NCI-H345 treated with DMSO at 0.1 percent for 48 hours (cell line): ENCODE measurements at regions not wholly inside any gene's neighbourhood (a gene's known extent, or its start where the extent isn't known, plus 50 kb on each side); places are given as distances from the start of the nearest gene placed in this dataset.
"Not testable (repeated sequence)": the region's sequence is repeated elsewhere in the genome, so short reads cannot be mapped to it uniquely, and the experiment has no call there.

Experiments
- DNase-seq: peaks from one replicate; lab custom pipeline; 2025; ENCODE audit not compliant: unreplicated experiment; lab: John Stamatoyannopoulos, UW

DNA sequence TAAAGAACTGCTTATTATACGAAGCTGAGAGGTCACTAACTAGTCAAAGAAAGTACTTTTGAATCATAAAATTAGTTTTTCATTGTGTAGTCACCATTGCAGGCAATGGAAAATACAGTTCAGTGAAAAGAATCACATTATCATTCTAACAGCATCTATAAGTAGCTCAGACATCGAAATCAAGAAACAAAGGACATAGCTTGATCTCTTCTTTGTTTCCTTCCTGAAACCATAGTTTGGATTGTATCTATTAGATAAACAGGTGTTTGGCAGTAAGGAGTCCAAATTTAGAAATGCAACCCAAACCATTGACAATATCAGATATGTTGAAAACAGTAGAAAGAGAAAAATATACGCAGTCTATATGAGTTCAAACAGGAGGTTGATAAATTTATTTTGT is 697.3 kb downstream of the TFAP2A start:
- no peak for DNase-seq

DNA sequence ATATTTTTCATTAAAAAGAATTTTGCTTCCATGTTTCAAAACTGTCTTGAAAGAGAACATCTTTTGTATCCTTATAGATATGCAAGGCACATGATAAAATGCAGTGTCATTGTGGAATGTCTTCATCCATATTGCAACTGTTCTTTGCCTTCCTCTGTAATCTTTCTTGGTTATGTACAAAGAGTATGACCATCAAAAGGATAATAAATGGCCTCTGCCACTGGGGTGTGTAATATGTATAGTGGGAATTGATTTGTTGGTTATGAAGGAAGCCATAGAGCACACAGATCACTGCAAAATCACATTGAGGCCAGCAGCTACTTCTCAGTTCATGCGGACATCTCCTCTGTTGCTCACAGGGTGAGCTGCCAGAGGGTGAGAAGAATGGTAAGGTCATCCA is 703.5 kb downstream of the TFAP2A start:
- DNase-seq, result no peak

DNA sequence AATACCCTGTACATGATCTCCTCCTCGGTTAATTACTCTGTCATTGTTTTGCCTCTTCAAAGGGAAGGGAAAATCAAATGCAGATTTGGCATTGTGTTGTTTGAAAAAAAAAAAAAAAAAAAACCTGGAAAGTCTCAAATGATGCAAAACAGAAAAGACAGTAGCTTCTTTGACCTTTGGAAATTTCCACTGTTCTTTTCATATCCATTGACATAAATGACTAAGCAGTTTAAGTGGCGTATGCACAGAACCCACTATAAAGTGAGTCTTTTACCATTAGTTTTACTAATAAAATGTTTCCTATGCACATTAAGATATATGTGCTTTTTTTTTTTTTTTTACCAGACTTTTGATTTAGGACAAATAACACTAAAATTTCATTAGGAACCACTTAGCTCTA is 704.3 kb downstream of the TFAP2A start:
- DNase-seq, result no peak

DNA sequence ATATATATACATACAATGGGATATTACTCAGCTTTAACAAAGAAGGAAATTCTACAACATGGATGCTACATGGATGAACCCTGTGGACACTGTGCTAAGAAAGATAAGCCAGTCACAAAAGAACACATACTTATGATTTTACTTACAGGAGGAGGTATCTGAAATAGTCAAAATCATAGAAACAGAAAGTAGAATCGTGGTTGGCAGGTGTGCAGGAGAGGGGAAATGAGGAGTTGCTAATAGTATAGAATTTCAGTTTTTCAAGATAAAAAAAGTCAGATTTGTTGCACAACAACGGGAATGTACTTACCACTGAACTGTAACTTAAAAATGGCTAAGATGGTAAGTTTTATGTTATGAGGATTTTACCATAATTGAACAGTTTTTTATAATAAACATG is 706.3 kb downstream of the TFAP2A start:
- DNase-seq, result no peak

DNA sequence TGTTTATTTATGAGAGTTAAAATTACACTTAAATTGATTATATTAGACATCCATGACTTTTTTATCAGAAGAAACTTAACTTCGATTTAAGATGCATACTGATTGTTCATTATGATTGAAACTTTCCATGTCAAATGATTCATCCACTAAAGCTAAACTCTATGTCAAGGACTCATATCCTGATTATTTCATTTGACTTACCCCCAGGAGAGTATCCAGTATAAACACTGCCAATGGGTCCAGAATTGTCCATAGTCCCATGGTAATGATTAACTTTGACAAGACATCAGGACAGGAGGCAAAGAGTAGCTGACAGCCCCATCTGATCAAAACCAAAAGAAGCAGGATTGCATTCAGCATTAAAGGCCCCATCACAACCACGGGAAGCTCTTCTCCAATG is 709.9 kb downstream of the TFAP2A start:
- no peak for DNase-seq

DNA sequence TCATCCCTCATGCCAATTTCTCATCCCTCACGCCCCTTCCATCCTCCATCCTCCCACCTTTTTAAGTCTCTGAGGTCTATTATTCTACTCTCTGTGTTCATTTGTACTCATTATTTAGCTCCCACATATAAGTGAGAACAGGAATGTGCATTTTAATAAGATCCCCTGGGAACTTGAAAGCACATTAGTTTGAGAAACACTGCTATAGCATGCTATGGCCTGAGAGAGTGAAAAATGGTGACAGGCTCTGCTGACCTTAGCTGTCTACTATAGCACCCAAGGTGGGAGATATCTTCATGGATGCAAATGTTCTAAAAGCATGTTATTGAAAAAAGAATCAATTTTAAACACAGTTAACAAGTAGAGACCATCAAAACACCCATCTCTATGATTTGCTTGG is 712.0 kb downstream of the TFAP2A start:
- DNase-seq, result no peak

DNA sequence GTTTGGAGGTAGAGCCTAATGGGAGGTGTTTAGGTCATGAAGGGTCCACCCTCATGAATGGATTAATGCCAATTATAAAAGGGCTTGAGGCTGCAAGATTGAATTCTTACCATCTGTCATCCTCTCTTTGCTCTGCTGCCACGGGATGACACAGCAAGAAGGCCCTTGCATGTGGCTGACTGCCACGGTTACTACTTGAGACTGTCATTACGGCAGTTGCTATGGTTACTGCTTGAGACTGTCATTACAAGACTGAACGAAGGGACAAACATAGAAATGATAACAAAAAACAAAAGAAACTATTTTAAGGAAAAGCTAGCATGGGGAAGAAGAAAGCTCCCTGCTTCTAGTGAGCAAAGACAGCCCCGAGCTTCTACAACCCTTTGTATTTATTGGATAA is 715.0 kb downstream of the TFAP2A start:
- DNase-seq, result no peak

DNA sequence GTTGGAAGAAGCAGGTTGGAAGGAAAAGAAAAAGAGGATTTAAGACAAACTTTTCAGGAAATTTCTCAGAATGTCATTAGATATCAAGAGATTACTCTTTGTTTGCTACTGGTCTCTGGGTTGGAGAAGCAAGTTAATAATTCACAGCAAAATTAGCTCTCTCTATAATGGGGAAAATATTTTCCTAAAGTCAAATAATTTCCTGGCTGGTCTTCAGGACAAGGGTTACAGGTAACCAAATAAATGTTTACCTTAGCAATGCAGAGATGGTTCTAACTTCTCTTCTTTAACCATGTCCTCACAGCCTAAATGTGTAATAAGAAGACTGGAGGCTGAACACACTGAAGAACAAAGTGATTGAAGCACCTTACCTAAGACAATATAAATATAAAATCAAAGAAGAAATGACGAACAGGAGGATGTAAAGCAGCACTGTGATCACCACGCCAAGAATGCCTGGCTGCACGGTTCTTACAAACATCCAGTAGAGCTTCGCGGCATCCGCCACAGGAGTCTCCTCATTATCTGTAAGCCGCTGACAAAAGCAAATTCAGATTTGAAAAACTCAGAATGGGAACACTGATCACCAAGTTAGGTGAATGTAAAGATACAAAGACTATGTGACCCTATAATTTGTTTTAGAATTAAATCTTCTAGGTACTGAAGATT is 717.5 kb downstream of the TFAP2A start:
- no peak for DNase-seq

DNA sequence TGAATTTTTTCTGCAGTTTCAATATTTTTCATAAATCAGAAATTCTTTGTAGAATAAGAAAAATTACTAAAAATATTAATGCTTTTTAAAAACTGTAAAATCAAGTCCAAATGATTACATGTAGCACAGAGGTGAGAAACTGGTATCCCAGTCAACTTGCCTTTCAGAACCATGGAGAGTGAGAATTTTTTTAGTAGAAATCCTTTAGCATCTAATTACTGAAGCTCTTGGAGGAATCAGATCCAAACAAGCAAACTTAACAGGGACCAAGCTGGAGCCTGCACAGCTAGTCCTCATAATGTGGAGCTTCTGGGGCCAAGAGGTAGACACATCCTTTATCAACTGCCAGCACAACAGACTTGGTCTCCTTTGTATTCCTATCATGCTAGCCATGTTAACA is 724.5 kb downstream of the TFAP2A start:
- no peak for DNase-seq

DNA sequence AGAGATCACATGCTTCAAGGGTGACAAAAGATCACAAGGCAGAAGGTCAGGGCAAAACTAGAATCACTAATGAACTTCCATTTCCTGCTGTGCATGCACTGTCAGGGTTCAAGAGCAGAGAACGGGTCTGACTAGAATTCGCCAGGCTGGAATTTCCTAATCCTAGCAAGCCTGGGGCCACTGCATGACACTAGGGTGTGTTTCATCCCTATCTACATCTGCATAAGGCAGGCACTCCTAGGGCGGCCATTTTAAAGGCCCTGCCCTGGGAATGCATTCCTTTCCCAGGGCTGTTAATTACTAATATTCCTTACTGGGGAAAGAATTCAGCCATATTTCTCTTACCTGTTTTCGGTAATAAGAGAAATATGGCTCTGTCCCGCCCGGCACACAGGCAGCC is 734.1 kb downstream of the TFAP2A start:
- not testable (repeated sequence) for DNase-seq

DNA sequence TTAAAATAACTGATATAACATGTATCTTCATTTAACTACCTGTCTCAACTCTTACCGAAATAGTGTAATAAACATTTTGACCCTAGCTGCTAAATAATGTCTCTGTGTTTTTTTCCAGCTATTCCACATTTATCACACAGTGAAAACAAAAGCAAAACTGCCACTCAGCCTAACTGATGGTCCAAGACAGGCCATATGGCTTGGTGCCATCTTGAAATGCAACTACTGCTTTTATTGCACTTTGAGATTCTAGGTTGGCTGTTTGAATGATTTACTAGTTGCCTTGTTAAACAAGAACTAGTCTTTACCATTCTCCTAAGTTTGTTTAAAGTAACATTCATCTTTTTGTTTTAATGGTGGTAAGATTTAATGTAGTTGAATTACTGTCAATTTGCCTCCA is 739.8 kb downstream of the TFAP2A start:
- DNase-seq, result no peak

DNA sequence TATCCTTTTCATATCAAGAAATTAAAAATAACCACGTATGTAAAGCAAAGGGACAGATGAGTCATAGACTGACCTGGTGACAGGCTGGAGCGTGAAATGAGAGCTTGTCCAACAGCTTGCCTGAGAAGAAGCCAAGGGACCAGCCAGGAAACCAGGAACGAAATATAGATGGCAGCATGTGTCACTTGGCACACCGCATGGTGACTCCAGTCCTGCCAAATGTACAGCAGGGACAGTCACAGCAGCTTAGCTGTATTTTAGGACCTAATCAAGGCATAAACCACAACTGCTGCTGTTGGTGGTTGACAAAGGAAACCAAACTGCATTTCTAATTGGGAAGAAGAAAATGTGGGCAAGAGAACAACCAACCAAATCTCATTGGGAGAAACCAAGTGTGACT is 755.0 kb downstream of the TFAP2A start:
- no peak for DNase-seq

DNA sequence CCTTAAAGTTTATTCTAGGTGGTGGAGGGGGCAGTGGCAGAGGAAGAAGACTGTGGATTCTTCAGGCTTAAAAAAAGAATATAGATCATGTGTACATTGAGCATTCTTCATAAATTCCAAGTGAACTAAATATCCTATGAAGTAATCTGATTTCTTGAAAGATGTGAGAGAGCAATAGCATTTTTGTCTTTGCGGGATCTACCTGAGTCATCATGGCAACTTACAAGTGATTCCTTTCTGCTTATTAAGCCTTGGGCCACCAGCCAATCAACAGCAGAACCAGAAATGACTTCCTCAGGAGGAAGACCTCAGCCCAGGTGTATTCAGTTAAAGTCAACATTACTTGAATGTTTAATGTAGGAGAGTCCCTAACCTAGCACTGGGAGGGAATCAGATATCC is 756.9 kb downstream of the TFAP2A start:
- no peak for DNase-seq

DNA sequence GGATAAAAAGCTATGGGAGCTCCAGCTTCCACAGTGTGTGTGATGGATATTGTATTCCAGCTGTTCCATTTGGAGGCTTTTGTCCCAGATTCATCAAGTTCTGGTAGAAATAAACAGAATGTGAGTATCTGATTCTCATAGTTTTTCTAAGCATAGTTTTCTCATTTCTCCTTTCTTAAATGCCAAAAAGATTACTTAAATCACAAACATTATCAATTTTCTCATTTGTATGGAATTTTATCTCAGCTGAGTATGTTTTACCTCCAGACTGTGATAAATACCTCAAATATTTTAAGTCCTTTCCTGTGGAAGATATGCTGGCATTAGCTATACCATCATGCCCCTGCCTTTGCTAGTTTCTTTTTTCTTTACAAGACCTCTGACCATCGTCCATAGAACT is 767.3 kb downstream of the TFAP2A start:
- DNase-seq, result no peak

DNA sequence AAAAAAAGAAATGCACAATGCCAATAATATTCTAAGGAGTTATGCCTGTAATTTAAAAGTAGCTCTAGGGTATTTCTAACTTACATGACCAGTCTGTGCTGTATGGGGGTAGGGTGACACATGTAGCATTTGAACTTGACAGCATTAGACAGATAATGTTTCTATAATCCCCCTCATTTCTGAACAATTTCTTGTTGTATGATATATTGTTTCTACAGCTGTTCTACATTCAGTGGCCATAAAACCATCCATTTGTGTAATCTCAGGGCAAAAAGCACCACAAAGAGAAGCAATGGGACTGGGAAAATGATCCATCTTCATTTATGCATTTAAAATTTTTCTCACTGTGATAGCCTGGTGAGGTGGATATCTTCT is 767.8 kb downstream of the TFAP2A start:
- DNase-seq, result no peak

DNA sequence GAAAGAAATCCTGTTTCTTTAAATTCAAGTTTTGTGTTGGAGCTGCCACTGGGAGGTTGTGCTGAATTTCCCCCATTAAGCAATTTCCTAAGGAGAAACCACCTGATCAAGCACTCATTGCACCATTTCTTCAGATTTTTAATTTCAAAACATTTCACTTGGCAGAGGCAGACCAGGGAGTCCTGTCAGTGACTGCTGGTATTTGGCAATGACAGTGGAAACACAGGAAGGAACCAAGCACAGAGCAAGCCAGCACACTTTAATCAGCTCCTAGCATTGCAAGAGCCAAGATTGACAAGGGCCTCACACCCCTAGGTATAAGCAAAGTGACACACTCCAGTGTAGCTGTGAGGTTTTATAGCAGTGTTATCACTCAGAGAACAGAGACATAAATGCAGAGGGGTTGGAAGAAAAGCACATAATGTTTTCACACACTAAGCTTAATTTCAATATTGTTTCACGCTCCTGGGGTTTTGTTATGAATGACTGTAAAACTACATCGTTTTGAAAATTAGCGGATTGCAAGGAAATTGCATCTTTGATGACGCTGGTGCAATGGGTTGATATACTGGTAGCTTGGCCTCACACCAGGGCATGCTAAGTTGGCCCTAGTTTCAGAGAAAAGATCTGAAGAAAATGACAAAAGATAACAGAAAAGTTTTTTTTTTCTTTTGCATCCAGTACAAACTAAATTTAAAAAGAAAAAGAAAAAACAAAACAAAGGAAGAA is 768.4 kb downstream of the TFAP2A start:
- no peak for DNase-seq

DNA sequence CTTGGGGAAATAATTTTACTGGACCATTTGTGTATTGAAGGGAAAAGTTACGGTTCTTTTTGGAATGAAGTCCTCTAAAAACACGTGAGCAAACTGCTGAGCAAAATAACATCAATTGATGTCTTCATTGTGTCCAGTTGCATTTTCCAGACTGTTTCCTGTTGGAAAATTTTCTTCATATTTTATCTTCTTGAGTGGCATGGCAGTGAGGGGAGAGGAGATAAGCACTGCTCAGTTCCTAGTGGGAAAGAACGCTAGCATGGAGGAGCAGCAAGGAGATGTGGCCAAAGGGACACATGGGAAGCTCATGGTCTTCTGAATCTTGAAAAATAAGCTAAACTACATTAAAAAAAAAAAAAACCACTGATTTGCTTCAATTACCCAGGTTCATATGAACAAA is 776.0 kb downstream of the TFAP2A start:
- DNase-seq, result no peak

DNA sequence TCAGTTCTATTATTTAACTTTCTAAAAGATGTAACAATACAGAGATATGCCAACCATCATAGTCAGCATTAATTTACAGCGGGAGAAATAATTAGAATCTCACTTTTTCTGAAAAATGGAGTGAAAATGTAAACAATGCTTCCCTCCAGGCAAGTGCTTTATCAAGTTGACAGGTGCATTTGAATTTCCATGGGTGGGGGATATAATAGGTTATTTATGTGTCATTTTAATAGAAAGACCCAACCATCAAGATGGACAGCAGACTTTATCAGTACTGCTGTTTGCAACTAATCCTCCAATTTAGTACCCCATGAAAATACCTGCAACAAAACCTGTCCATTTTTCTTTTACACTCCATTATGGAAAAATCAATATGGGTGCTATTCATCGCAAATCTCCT is 780.1 kb downstream of the TFAP2A start:
- no peak for DNase-seq

DNA sequence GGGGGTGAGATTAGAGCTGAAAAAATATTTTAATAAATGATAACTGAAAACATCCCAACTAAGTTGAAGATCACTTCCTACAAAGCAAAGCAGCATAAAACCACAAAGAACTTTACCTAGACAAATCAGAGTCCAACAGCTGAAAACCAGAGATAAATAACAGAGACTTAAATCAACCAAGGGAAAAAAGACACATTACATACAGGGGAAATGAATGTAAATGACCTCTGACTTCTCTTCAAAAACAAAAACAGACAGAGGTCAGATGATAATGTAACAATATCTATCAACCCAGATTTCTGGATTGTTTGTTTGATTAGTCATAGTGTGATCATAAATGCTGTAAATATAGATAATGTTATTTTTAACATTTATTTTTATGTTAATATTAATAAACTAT is 782.8 kb downstream of the TFAP2A start:
- DNase-seq, result no peak

DNA sequence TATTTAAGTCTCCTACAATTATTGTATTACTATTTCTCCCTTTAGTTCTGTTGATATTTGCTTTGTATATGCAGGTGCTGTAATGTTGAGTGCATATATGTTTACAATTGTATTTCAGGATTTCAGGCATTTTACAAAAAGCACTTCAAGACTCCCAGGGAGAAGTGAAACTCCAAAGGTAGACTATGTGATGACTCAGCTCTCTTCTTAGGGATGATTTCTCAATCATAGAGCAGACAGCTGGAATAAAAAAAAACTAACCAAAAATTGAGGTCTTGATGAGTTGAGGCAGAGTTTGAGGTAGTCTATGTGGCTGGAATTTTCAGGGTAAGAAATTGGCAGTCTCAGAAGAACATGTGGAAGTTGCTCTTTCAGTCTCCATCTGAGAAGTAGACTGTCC is 786.1 kb downstream of the TFAP2A start:
- DNase-seq, result no peak

DNA sequence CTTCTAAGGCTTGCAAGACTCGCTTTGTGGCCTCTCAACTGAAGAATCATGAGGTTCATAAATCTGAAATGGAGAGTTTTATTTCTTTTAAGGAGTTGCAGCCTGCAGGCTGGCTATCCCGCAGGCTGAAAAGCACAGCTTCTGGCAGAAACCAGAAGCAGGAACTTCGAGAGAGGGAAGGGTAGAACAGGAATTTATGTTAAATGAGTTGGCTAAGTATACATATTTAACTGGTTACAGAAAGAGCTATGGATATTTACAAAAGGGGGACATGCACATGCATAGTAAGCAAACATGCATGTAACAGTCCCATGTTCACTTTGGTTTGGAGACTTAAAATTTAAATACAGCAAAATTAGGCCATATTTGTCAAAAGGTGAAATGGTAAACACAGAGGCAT is 787.0 kb downstream of the TFAP2A start:
- DNase-seq, result no peak

DNA sequence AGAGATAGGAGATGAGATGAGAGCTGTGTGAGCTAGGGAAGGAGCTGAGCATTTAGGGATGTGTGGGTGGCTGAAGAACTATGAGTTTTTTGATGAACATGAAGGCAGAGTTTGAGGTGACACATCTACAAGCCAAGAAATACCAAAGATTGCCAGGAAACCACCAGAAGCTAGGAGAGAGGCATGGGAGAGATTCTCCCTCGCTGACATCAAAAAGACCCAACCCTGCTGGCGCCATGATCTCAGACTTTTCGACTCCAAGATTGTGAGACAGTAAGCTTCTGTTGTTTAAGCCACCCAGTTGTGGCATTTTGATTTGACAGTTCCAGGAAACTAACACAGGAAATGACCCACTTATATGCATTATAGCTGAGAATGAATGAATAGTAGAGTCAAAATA is 790.9 kb downstream of the TFAP2A start:
- DNase-seq, result no peak

DNA sequence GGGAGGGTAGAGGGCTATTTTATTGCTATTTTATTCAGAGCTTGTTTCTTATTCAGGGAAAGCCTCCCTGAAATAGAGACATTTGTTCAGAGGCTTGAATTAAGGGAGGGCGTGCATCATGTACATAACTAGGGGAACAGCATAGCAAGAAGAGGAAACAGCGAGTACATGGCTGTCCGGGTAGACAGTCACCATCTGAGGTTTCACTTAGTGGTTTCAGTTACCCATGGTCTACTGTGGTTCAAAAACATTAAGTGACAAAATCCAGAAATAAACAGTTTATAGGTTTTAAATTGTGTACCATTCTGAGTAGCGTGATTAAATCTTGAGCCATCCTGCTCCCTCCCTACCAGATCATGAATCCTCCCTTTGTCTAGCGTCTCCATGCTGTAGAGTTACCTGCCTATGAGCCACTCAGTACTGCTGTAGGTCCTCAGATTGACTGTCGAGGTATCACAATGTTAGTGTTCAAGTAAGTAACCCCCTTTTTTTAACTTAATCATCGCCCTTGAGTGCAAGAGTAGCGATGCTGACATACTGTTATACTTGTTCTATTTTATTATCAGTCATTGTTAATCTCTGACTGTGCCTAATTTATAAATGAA is 791.5 kb downstream of the TFAP2A start:
- DNase-seq, result no peak
